B cell (primary cell): ENCODE measurements at regions not wholly inside any gene's neighbourhood (a gene's known extent, or its start where the extent isn't known, plus 50 kb on each side); places are given as distances from the start of the nearest gene placed in this dataset.

Source experiments
- CTCF ChIP-seq: fragments of 200-600 bp; IDR thresholded peaks from one replicate; pipeline ENCODE4 v1.8.0; 2022; ENCODE audit warnings: antibody characterized with exemption, mild to moderate bottlenecking
- EZH2 ChIP-seq: IDR thresholded peaks from 2 replicates; pipeline ENCODE4 v1.6.1; 2012; ENCODE audit warnings: borderline replicate concordance, low read depth, mild to moderate bottlenecking, moderate library complexity, low read length; ENCODE audit not compliant: insufficient read depth, poor library complexity, severe bottlenecking

- TF ChIP-seq CTCF (no peak), EZH2 (no peak)
Measured at GRCh38 chr5:96157077-96157780, 195.6 kb upstream of the ELL2 start.
